ENCODE measurements at regions not wholly inside any gene's neighbourhood (a gene's known extent, or its start where the extent isn't known, plus 50 kb on each side); places are given as distances from the start of the nearest gene placed in this dataset.

DNA sequence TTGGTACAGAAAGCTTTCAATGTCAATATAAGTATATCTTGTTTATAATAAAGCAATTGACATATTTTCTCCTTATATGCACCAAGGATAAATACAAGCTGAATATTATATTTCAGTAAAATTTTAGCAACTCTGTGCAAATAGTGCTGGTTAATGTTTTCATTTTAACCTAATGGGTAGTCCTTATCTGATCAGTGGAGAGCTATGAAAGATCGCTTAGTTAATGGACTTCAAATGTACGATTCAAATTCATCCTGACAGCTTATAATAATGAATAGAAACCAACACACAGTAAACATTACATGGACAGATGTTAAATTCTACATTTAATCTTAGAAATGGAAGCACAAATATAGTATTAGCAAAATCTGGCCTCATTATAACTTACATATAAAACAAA is 1495.2 kb upstream of the C9orf72 start:
- CTCF ChIA-PET: no interaction called here
- no peaks in the 10 kb centered on the region for H3K27me3 ChIP-seq (ENCODE audit: control insufficient read depth in 2 of 2, insufficient read depth in 2 of 2, low read length in 2 of 2)
- dilution Hi-C loops (cut with MboI; ENCODE audit: extremely low pct_ligation_motif_present, low sequenced_read_pairs) (no loop called here), intact Hi-C loops (cut with micrococcal nuclease) (no loop called here)
- H4K20me1 ChIP-seq (replicated peaks; ENCODE audit: control insufficient read depth, extremely low read depth, insufficient read depth, low read length): no peaks in the 10 kb centered on the region
- no peaks in the 10 kb centered on the region for H3K9me1 ChIP-seq (replicated peaks; ENCODE audit: control insufficient read depth, extremely low read depth, insufficient read depth, low read length)
- no peak overlapping the region for H3K4me2 ChIP-seq (ENCODE audit: insufficient read depth, low read length)
- H3K9me3 ChIP-seq (replicated peaks; ENCODE audit: control insufficient read depth, insufficient read depth, low read length): peaks cover 2% of the 10 kb centered on the region
- H2AFZ ChIP-seq (ENCODE audit: low read depth, low read length): no peak overlapping the region
- no peaks in the 10 kb centered on the region for H3K79me2 ChIP-seq (ENCODE audit: control insufficient read depth, insufficient read depth, low read length)
- H3K9ac ChIP-seq (replicated peaks; ENCODE audit: extremely low read depth, insufficient read depth, low read length): no peak overlapping the region
- BruUV-seq (replicated peaks): no TSS peak
- no peak for DNase-seq (ENCODE audit: low read depth, low spot score)
- POLR2A ChIA-PET: no interaction called here
- H3K36me3 ChIP-seq (ENCODE audit: control insufficient read depth in 2 of 2, extremely low read depth in 1 of 2, insufficient read depth in 2 of 2, low read length in 2 of 2): no peaks in the 10 kb centered on the region
- no peaks in the 10 kb centered on the region for H3K4me1 ChIP-seq (ENCODE audit: control insufficient read depth, extremely low read depth, insufficient read depth, low read length)
- TF ChIP-seq EZH2 (IDR thresholded peaks at IDR 0.05; ENCODE audit: borderline replicate concordance, low read depth, low read length, severe bottlenecking) (no peak), GATA2 (IDR thresholded peaks at IDR 0.05; ENCODE audit: insufficient read depth, insufficient read length, low read depth, low read length) (no peak), JUN (IDR thresholded peaks at IDR 0.05; ENCODE audit: borderline replicate concordance, insufficient read depth, insufficient read length, low read depth) (no peak), FOS (IDR thresholded peaks at IDR 0.05; ENCODE audit: borderline replicate concordance, insufficient read depth, low read length) (no peak)
- FAIRE-seq: no peak
- H3K4me3 ChIP-seq (replicated peaks in 1 of 3; ENCODE audit: insufficient read depth in 1 of 3, low read depth in 1 of 3, low read length in 3 of 3): no peak overlapping the region
- no peak overlapping the region for H3K27ac ChIP-seq (ENCODE audit: insufficient read depth, low read depth, low read length)

DNA sequence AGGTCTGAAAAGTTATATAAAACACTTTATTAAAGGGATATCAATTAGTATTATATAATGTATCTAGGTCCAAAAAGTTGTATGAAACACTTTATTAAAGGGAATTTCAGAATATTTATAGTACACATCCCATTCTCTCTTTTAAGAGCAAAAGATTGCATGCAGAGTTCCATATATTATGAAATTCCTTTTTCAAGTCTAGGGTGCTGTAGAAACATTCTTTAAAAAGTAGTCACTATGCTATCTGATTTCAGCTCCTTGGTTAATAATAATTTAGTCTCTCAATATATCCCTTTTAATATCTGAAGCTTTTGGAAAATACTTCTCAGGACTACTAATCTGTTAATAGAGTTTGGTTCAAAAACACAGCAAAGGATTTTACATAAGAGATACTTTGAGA is 1496.1 kb upstream of the C9orf72 start:
- DNase-seq (ENCODE audit: low read depth, low spot score): no peak
- FAIRE-seq: no peak
- no peaks in the 10 kb centered on the region for H4K20me1 ChIP-seq (replicated peaks; ENCODE audit: control insufficient read depth, extremely low read depth, insufficient read depth, low read length)
- H3K4me3 ChIP-seq (replicated peaks in 1 of 3; ENCODE audit: insufficient read depth in 1 of 3, low read depth in 1 of 3, low read length in 3 of 3): no peak overlapping the region
- H3K4me2 ChIP-seq (ENCODE audit: insufficient read depth, low read length): no peak overlapping the region
- no peak for TF ChIP-seq POLR2A (IDR thresholded peaks at IDR 0.05; ENCODE audit: low read depth, low read length)
- no peak for TF ChIP-seq POLR2AphosphoS5 (IDR thresholded peaks at IDR 0.05; ENCODE audit: insufficient read depth, low read depth, low read length)
- TF ChIP-seq FOS (IDR thresholded peaks at IDR 0.05; ENCODE audit: borderline replicate concordance, insufficient read depth, low read length): no peak
- TF ChIP-seq, protein P1, sequence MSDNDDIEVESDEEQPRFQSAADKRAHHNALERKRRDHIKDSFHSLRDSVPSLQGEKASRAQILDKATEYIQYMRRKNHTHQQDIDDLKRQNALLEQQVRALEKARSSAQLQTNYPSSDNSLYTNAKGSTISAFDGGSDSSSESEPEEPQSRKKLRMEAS (IDR thresholded peaks at IDR 0.05; ENCODE audit: insufficient read depth, insufficient read length): no peak
- TF ChIP-seq, protein P2, sequence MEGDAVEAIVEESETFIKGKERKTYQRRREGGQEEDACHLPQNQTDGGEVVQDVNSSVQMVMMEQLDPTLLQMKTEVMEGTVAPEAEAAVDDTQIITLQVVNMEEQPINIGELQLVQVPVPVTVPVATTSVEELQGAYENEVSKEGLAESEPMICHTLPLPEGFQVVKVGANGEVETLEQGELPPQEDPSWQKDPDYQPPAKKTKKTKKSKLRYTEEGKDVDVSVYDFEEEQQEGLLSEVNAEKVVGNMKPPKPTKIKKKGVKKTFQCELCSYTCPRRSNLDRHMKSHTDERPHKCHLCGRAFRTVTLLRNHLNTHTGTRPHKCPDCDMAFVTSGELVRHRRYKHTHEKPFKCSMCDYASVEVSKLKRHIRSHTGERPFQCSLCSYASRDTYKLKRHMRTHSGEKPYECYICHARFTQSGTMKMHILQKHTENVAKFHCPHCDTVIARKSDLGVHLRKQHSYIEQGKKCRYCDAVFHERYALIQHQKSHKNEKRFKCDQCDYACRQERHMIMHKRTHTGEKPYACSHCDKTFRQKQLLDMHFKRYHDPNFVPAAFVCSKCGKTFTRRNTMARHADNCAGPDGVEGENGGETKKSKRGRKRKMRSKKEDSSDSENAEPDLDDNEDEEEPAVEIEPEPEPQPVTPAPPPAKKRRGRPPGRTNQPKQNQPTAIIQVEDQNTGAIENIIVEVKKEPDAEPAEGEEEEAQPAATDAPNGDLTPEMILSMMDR (IDR thresholded peaks at IDR 0.05; ENCODE audit: extremely low read depth in 1 of 2, insufficient read depth in 1 of 2, low read depth in 1 of 2, low read length in 2 of 2): no peak
- TF ChIP-seq JUN (IDR thresholded peaks at IDR 0.05; ENCODE audit: borderline replicate concordance, insufficient read depth, insufficient read length, low read depth): no peak
- TF ChIP-seq MYC (IDR thresholded peaks at IDR 0.05; ENCODE audit: low read depth, low read length): no peak
- no peak for TF ChIP-seq GATA2 (IDR thresholded peaks at IDR 0.05; ENCODE audit: insufficient read depth, insufficient read length, low read depth, low read length)
- TF ChIP-seq EZH2 (IDR thresholded peaks at IDR 0.05; ENCODE audit: borderline replicate concordance, low read depth, low read length, severe bottlenecking): no peak
- H2AFZ ChIP-seq (ENCODE audit: low read depth, low read length): no peak overlapping the region
- intact Hi-C loops (cut with micrococcal nuclease) (no loop called here), dilution Hi-C loops (cut with MboI; ENCODE audit: extremely low pct_ligation_motif_present, low sequenced_read_pairs) (no loop called here)
- no peaks in the 10 kb centered on the region for H3K36me3 ChIP-seq (ENCODE audit: control insufficient read depth in 2 of 2, extremely low read depth in 1 of 2, insufficient read depth in 2 of 2, low read length in 2 of 2)
- POLR2A ChIA-PET: no interaction called here
- H3K9ac ChIP-seq (replicated peaks; ENCODE audit: extremely low read depth, insufficient read depth, low read length): no peak overlapping the region
- CTCF ChIA-PET: no interaction called here
- no peaks in the 10 kb centered on the region for H3K4me1 ChIP-seq (ENCODE audit: control insufficient read depth, extremely low read depth, insufficient read depth, low read length)
- H3K27me3 ChIP-seq (ENCODE audit: control insufficient read depth in 2 of 2, insufficient read depth in 2 of 2, low read length in 2 of 2): no peaks in the 10 kb centered on the region
- no TSS peak for BruUV-seq (replicated peaks)
- no peaks in the 10 kb centered on the region for H3K9me1 ChIP-seq (replicated peaks; ENCODE audit: control insufficient read depth, extremely low read depth, insufficient read depth, low read length)
- H3K9me3 ChIP-seq (replicated peaks; ENCODE audit: control insufficient read depth, insufficient read depth, low read length): peaks cover 2% of the 10 kb centered on the region
- no peak overlapping the region for H3K27ac ChIP-seq (ENCODE audit: insufficient read depth, low read depth, low read length)
- no peaks in the 10 kb centered on the region for H3K79me2 ChIP-seq (ENCODE audit: control insufficient read depth, insufficient read depth, low read length)
